B cell (primary cell): ENCODE measurements at regions not wholly inside any gene's neighbourhood (a gene's known extent, or its start where the extent isn't known, plus 50 kb on each side); places are given as distances from the start of the nearest gene placed in this dataset.

Experiments
- ATAC-seq: fragments of 200-7000 bp; cut with Tn5 transposase; one replicate; pipeline ENCODE4 v1.10.0; 2021; ENCODE audit warnings: low read depth, mild to moderate bottlenecking, moderate number of reproducible peaks, moderate library complexity
- CTCF ChIA-PET: fragments of 350-600 bp; sonication (Branson Sonifier 250); formaldehyde crosslinking; loops from one replicate; lab custom pipeline; 2021; ENCODE audit warnings: antibody characterized with exemption, inconsistent platforms; lab: Charles Lee
- POLR2A ChIA-PET: fragments of 350-600 bp; sonication (Branson Sonifier 250); formaldehyde crosslinking; loops from one replicate; lab custom pipeline; 2021; ENCODE audit warnings: antibody characterized with exemption; lab: Charles Lee
- DNase-seq: peaks from one replicate; pipeline ENCODE4 v3.0.0; 2013
- H2AFZ ChIP-seq: 2 replicates; pipeline ENCODE4 v1.6.1; 2012; ENCODE audit warnings: mild to moderate bottlenecking, low read depth, low read length; ENCODE audit not compliant: insufficient read depth, poor library complexity, severe bottlenecking
- H3K27ac ChIP-seq, 2 donors: 1 replicate in 1 of 2; 2 replicates in 1 of 2; pipeline ENCODE4 v1.5.1; 2012 to 2013; ENCODE audit warnings: low read length in 2 of 2, mild to moderate bottlenecking in 2 of 2, moderate library complexity in 1 of 2
- H3K27me3 ChIP-seq, 4 experiments: fragments of 200-600 bp in 1 of 4; sonication (generic) in 1 of 4; replicated peaks in 1 of 4; 1 replicate in 2 of 4; 2 replicates in 2 of 4; pipeline versions ENCODE4 v1.6.1 to v1.7.0; 2013 to 2016; ENCODE audit warnings: low read length in 3 of 4, mild to moderate bottlenecking in 2 of 4, mixed read lengths in 1 of 4, moderate library complexity in 1 of 4; ENCODE audit not compliant: insufficient read depth in 4 of 4, control insufficient read depth in 3 of 4; ENCODE audit errors: control extremely low read depth in 1 of 4
- H3K36me3 ChIP-seq, 2 experiments: replicated peaks in 1 of 2; 1 replicate in 1 of 2; 2 replicates in 1 of 2; pipeline versions ENCODE4 v1.6.1 to v1.7.1; 2013; ENCODE audit warnings: low read length in 1 of 2; ENCODE audit not compliant: insufficient read depth in 2 of 2, control insufficient read depth in 1 of 2; ENCODE audit errors: control extremely low read depth in 1 of 2, extremely low read depth in 1 of 2
- H3K4me1 ChIP-seq, 2 donors: fragments of 200-600 bp in 1 of 2; sonication (generic) in 1 of 2; 1 replicate in 1 of 2; 2 replicates in 1 of 2; pipeline versions ENCODE4 v1.5.1 to v1.6.1; 2013 to 2017; ENCODE audit warnings: low read length in 2 of 2; ENCODE audit not compliant: control insufficient read depth in 2 of 2, insufficient read depth in 2 of 2
- H3K4me2 ChIP-seq: replicated peaks from 2 replicates; pipeline ENCODE3; 2012; ENCODE audit warnings: mild to moderate bottlenecking, low read depth, low read length; ENCODE audit not compliant: poor library complexity, severe bottlenecking
- H3K4me3 ChIP-seq, 5 experiments: fragments of 200-600 bp in 1 of 5; sonication (generic) in 1 of 5; 1 replicate in 3 of 5; 2 replicates in 2 of 5; pipeline versions ENCODE4 v1.5.1 to v1.7.0; 2011 to 2016; ENCODE audit warnings: low read length in 4 of 5, mild to moderate bottlenecking in 4 of 5, low read depth in 2 of 5, control low read depth in 1 of 5, moderate library complexity in 1 of 5; ENCODE audit not compliant: insufficient read depth in 1 of 5; ENCODE audit errors: control extremely low read depth in 1 of 5, extremely low read depth in 1 of 5
- H3K79me2 ChIP-seq: fragments of 200-600 bp; sonication (generic); one replicate; pipeline ENCODE4 v1.6.0; 2016; ENCODE audit warnings: low read length; ENCODE audit not compliant: control insufficient read depth, insufficient read depth
- H3K9ac ChIP-seq: fragments of 200-600 bp; sonication (generic); 2 replicates; pipeline ENCODE4 v1.6.1; 2017; ENCODE audit warnings: mild to moderate bottlenecking, low read length, moderate library complexity
- H3K9me3 ChIP-seq, 3 donors: one replicate each; pipeline versions ENCODE4 v1.6.1 to v1.7.1; 2013; ENCODE audit warnings: low read length in 2 of 3; ENCODE audit not compliant: control insufficient read depth in 2 of 3, insufficient read depth in 1 of 3; ENCODE audit errors: control extremely low read depth in 1 of 3
- H4K20me1 ChIP-seq: 2 replicates; pipeline ENCODE4 v1.6.0; 2012; ENCODE audit warnings: mild to moderate bottlenecking, low read length; ENCODE audit not compliant: insufficient read depth, control insufficient read depth, poor library complexity, severe bottlenecking
- H3K27ac Mint-ChIP-seq: one replicate; pipeline ENCODE4 v1.8.0; 2021; ENCODE audit warnings: mixed read lengths
- H3K27me3 Mint-ChIP-seq: one replicate; pipeline ENCODE4 v1.8.0; 2021; ENCODE audit warnings: mixed read lengths
- H3K4me1 Mint-ChIP-seq: one replicate; pipeline ENCODE4 v1.8.0; 2021; ENCODE audit warnings: mixed read lengths
- H3K4me3 Mint-ChIP-seq: one replicate; pipeline ENCODE4 v1.8.0; 2021; ENCODE audit warnings: mixed read lengths
- H3K9me3 Mint-ChIP-seq: one replicate; pipeline ENCODE4 v1.8.0; 2022; ENCODE audit warnings: mixed read lengths; ENCODE audit not compliant: insufficient read depth
- EZH2 ChIP-seq: IDR thresholded peaks from 2 replicates; pipeline ENCODE4 v1.6.1; 2012; ENCODE audit warnings: borderline replicate concordance, low read depth, mild to moderate bottlenecking, moderate library complexity, low read length; ENCODE audit not compliant: insufficient read depth, poor library complexity, severe bottlenecking
- WGBS: methylation state at CpG from one replicate; pipeline ENCODE4 v1.1.5; 2013; ENCODE audit warnings: missing lambda C conversion rate; ENCODE audit not compliant: insufficient coverage; 5-methylcytosine and 5-hydroxymethylcytosine counted together
- intact Hi-C: fragments of 100-400 bp; cut with micrococcal nuclease; formaldehyde crosslinking; loops from one replicate; pipeline ENCODE4 v1.10.0; 2022
- TF ChIP-seq, protein P1 (sequence below): fragments of 200-600 bp; IDR thresholded peaks from one replicate; pipeline ENCODE4 v1.8.0; 2022; ENCODE audit warnings: antibody characterized with exemption, mild to moderate bottlenecking

DNA sequence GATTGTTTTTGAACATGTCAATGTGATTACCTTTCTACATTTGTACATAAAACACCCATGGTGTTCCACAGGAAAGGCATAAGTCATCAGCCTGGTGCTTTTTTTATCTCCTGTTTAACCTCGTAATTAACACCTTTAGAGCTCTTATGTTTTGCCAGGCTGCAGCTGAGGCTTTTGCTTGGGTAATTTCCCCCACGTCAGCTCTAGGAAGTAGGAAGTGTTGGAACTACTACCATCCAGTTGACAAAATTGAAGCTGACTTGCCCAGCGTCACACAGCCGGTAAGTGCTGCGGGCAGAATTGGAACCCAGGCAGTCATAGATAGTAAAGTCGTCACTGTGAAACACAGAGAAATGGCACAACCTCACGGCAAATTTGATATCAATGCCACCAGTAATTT, 86.6 kb upstream of the BMP2 start:
- Mint-ChIP-seq H3K4me3 (no peak overlapping the region), H3K27me3 (no peaks in the 10 kb centered on the region), H3K4me1 (no peaks in the 10 kb centered on the region), H3K27ac (no peak overlapping the region), H3K9me3 (no peaks in the 10 kb centered on the region)
- DNase-seq (no peak), ATAC-seq (no peak)
- CTCF ChIA-PET = no interaction called here
- no peak overlapping the region for H3K9ac ChIP-seq
- H2AFZ ChIP-seq = no peak overlapping the region
- no peaks in the 10 kb centered on the region for H3K36me3 ChIP-seq
- no peak overlapping the region for H3K27ac ChIP-seq
- no peaks in the 10 kb centered on the region for H3K4me1 ChIP-seq
- POLR2A ChIA-PET = no interaction called here
- H3K4me2 ChIP-seq = no peak overlapping the region
- WGBS = 84% methylated on average over 4 of the region's 7 CpGs
- no peak overlapping the region for H3K4me3 ChIP-seq
- no peak for TF ChIP-seq EZH2
- TF ChIP-seq, protein P1, sequence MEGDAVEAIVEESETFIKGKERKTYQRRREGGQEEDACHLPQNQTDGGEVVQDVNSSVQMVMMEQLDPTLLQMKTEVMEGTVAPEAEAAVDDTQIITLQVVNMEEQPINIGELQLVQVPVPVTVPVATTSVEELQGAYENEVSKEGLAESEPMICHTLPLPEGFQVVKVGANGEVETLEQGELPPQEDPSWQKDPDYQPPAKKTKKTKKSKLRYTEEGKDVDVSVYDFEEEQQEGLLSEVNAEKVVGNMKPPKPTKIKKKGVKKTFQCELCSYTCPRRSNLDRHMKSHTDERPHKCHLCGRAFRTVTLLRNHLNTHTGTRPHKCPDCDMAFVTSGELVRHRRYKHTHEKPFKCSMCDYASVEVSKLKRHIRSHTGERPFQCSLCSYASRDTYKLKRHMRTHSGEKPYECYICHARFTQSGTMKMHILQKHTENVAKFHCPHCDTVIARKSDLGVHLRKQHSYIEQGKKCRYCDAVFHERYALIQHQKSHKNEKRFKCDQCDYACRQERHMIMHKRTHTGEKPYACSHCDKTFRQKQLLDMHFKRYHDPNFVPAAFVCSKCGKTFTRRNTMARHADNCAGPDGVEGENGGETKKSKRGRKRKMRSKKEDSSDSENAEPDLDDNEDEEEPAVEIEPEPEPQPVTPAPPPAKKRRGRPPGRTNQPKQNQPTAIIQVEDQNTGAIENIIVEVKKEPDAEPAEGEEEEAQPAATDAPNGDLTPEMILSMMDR = no peak
- no peaks in the 10 kb centered on the region for H3K79me2 ChIP-seq
- no peaks in the 10 kb centered on the region for H3K9me3 ChIP-seq
- no peaks in the 10 kb centered on the region for H3K27me3 ChIP-seq
- no peaks in the 10 kb centered on the region for H4K20me1 ChIP-seq
- intact Hi-C loops = no loop called here

DNA sequence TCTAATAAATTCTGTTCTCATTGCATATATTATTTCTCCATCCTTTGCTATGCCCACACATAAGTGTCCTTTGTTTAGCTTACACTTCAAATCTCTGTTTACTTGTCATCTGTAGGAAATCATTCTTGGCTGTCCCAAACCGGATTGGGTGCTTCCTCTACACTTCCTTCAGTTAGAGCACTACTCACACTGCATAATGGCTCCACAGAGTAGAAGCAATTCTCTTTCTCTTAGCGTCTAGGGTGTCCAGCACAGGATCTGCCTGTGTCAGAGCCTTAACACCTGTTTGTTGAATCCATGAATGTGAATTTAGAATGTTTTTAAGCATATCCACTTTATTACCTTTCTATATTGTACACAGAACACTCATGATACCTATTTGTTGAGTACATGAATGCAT, 87.0 kb upstream of the BMP2 start:
- intact Hi-C loops = no loop called here
- Mint-ChIP-seq H3K27ac (no peak overlapping the region), H3K4me1 (no peaks in the 10 kb centered on the region), H3K4me3 (no peak overlapping the region), H3K27me3 (no peaks in the 10 kb centered on the region), H3K9me3 (no peaks in the 10 kb centered on the region)
- ATAC-seq (no peak), DNase-seq (no peak)
- no peak overlapping the region for H3K4me2 ChIP-seq
- no peaks in the 10 kb centered on the region for H3K9me3 ChIP-seq
- H4K20me1 ChIP-seq = no peaks in the 10 kb centered on the region
- H2AFZ ChIP-seq = no peak overlapping the region
- H3K27me3 ChIP-seq = no peaks in the 10 kb centered on the region
- no peaks in the 10 kb centered on the region for H3K79me2 ChIP-seq
- no peaks in the 10 kb centered on the region for H3K36me3 ChIP-seq
- ChIA-PET CTCF (no interaction called here), POLR2A (no interaction called here)
- TF ChIP-seq EZH2 = no peak
- TF ChIP-seq, protein P1 = no peak
- H3K9ac ChIP-seq = no peak overlapping the region
- H3K4me1 ChIP-seq = no peaks in the 10 kb centered on the region
- 0% methylated on average over 1 of the region's 2 CpGs for WGBS
- H3K27ac ChIP-seq = no peak overlapping the region
- no peak overlapping the region for H3K4me3 ChIP-seq
